ENCODE measurements at regions not wholly inside any gene's neighbourhood (a gene's known extent, or its start where the extent isn't known, plus 50 kb on each side); places are given as distances from the start of the nearest gene placed in this dataset.
"Not testable (repeated sequence)": the region's sequence is repeated elsewhere in the genome, so short reads cannot be mapped to it uniquely, and the experiment has no call there.

- not testable (repeated sequence) for H3K4me3 ChIP-seq (ENCODE audit: low read depth, low read length); H3K4me1 ChIP-seq (ENCODE audit: control insufficient read depth, insufficient read depth, low read length, unreplicated experiment); H3K36me3 ChIP-seq (ENCODE audit: insufficient read depth, low read length); H3K27me3 ChIP-seq (ENCODE audit: insufficient read depth, low read length); H3K79me2 ChIP-seq (ENCODE audit: control insufficient read depth, insufficient read depth, low read length, unreplicated experiment); H2AFZ ChIP-seq (ENCODE audit: low read length, unreplicated experiment); H3K27ac ChIP-seq (ENCODE audit: low read depth, low read length)
Observed at GRCh38 chr4:173718504-173718903, 188.5 kb upstream of the HAND2 start.

GRCh38 chr4:173717581-173717980 lies 187.6 kb upstream of the HAND2 start:
- no peaks in the 10 kb centered on the region for H3K27me3 ChIP-seq (ENCODE audit: insufficient read depth, low read length)
- no peaks in the 10 kb centered on the region for H3K36me3 ChIP-seq (ENCODE audit: insufficient read depth, low read length)
- no peak overlapping the region for H3K4me3 ChIP-seq (ENCODE audit: low read depth, low read length)
- H2AFZ ChIP-seq (ENCODE audit: low read length, unreplicated experiment) = no peak overlapping the region
- no peaks in the 10 kb centered on the region for H3K4me1 ChIP-seq (ENCODE audit: control insufficient read depth, insufficient read depth, low read length, unreplicated experiment)
- no peak overlapping the region for H3K27ac ChIP-seq (ENCODE audit: low read depth, low read length)
- no peaks in the 10 kb centered on the region for H3K79me2 ChIP-seq (ENCODE audit: control insufficient read depth, insufficient read depth, low read length, unreplicated experiment)

- Histone ChIP-seq H3K27me3 (ENCODE audit: insufficient read depth, low read length) (no peaks in the 10 kb centered on the region), H3K4me3 (ENCODE audit: low read depth, low read length) (no peak overlapping the region), H2AFZ (ENCODE audit: low read length, unreplicated experiment) (no peak overlapping the region), H3K4me1 (ENCODE audit: control insufficient read depth, insufficient read depth, low read length, unreplicated experiment) (no peaks in the 10 kb centered on the region), H3K36me3 (ENCODE audit: insufficient read depth, low read length) (no peaks in the 10 kb centered on the region), H3K27ac (ENCODE audit: low read depth, low read length) (no peak overlapping the region), H3K79me2 (ENCODE audit: control insufficient read depth, insufficient read depth, low read length, unreplicated experiment) (no peaks in the 10 kb centered on the region)
Observed at GRCh38 chr4:173714456-173714855, 184.4 kb upstream of the HAND2 start.

- H3K4me1 ChIP-seq (ENCODE audit: control insufficient read depth, insufficient read depth, low read length, unreplicated experiment) = no peaks in the 10 kb centered on the region
- H2AFZ ChIP-seq (ENCODE audit: low read length, unreplicated experiment) = no peak overlapping the region
- H3K27ac ChIP-seq (ENCODE audit: low read depth, low read length) = no peak overlapping the region
- no peaks in the 10 kb centered on the region for H3K27me3 ChIP-seq (ENCODE audit: insufficient read depth, low read length)
- no peaks in the 10 kb centered on the region for H3K36me3 ChIP-seq (ENCODE audit: insufficient read depth, low read length)
- no peak overlapping the region for H3K4me3 ChIP-seq (ENCODE audit: low read depth, low read length)
- H3K79me2 ChIP-seq (ENCODE audit: control insufficient read depth, insufficient read depth, low read length, unreplicated experiment) = no peaks in the 10 kb centered on the region
Observed at GRCh38 chr4:173713026-173713425, 183.0 kb upstream of the HAND2 start.

GRCh38 chr4:173707658-173708419 lies 177.8 kb upstream of the HAND2 start:
- Histone ChIP-seq H3K4me3 (ENCODE audit: low read depth, low read length) (no peak overlapping the region), H3K79me2 (ENCODE audit: control insufficient read depth, insufficient read depth, low read length, unreplicated experiment) (no peaks in the 10 kb centered on the region), H3K36me3 (ENCODE audit: insufficient read depth, low read length) (no peaks in the 10 kb centered on the region), H3K27ac (ENCODE audit: low read depth, low read length) (no peak overlapping the region), H3K4me1 (ENCODE audit: control insufficient read depth, insufficient read depth, low read length, unreplicated experiment) (no peaks in the 10 kb centered on the region), H2AFZ (ENCODE audit: low read length, unreplicated experiment) (no peak overlapping the region), H3K27me3 (ENCODE audit: insufficient read depth, low read length) (no peaks in the 10 kb centered on the region)

- H3K79me2 ChIP-seq (ENCODE audit: control insufficient read depth, insufficient read depth, low read length, unreplicated experiment) = no peaks in the 10 kb centered on the region
- H3K36me3 ChIP-seq (ENCODE audit: insufficient read depth, low read length) = no peaks in the 10 kb centered on the region
Observed at GRCh38 chr4:173704201-173704600, 174.2 kb upstream of the HAND2 start.

GRCh38 chr4:173703021-173703420 lies 173.0 kb upstream of the HAND2 start:
- Histone ChIP-seq H3K27me3 (ENCODE audit: insufficient read depth, low read length) (no peaks in the 10 kb centered on the region), H3K4me1 (ENCODE audit: control insufficient read depth, insufficient read depth, low read length, unreplicated experiment) (peaks cover 7% of the 10 kb centered on the region), H3K79me2 (ENCODE audit: control insufficient read depth, insufficient read depth, low read length, unreplicated experiment) (no peaks in the 10 kb centered on the region), H3K27ac (ENCODE audit: low read depth, low read length) (no peak overlapping the region), H2AFZ (ENCODE audit: low read length, unreplicated experiment) (no peak overlapping the region), H3K36me3 (ENCODE audit: insufficient read depth, low read length) (no peaks in the 10 kb centered on the region), H3K4me3 (ENCODE audit: low read depth, low read length) (no peak overlapping the region)

More at GRCh38 chr4:173704201-173704600, 174.2 kb upstream of the HAND2 start:
- H3K4me3 ChIP-seq (ENCODE audit: low read depth, low read length) = no peak overlapping the region
- H3K27me3 ChIP-seq (ENCODE audit: insufficient read depth, low read length) = no peaks in the 10 kb centered on the region
- no peak overlapping the region for H2AFZ ChIP-seq (ENCODE audit: low read length, unreplicated experiment)
- no peak overlapping the region for H3K27ac ChIP-seq (ENCODE audit: low read depth, low read length)
- peaks cover under 1% of the 10 kb centered on the region for H3K4me1 ChIP-seq (ENCODE audit: control insufficient read depth, insufficient read depth, low read length, unreplicated experiment)

- Histone ChIP-seq H2AFZ (ENCODE audit: low read length, unreplicated experiment) (no peak overlapping the region), H3K27ac (ENCODE audit: low read depth, low read length) (no peak overlapping the region), H3K27me3 (ENCODE audit: insufficient read depth, low read length) (no peaks in the 10 kb centered on the region), H3K36me3 (ENCODE audit: insufficient read depth, low read length) (no peaks in the 10 kb centered on the region), H3K79me2 (ENCODE audit: control insufficient read depth, insufficient read depth, low read length, unreplicated experiment) (no peaks in the 10 kb centered on the region), H3K4me3 (ENCODE audit: low read depth, low read length) (no peak overlapping the region), H3K4me1 (ENCODE audit: control insufficient read depth, insufficient read depth, low read length, unreplicated experiment) (peaks cover 7% of the 10 kb centered on the region)
Observed at GRCh38 chr4:173700650-173701049, 170.6 kb upstream of the HAND2 start.

- Histone ChIP-seq H3K4me1 (ENCODE audit: control insufficient read depth, insufficient read depth, low read length, unreplicated experiment) (peaks cover 7% of the 10 kb centered on the region), H3K27ac (ENCODE audit: low read depth, low read length) (no peak overlapping the region), H3K4me3 (ENCODE audit: low read depth, low read length) (no peak overlapping the region), H3K36me3 (ENCODE audit: insufficient read depth, low read length) (no peaks in the 10 kb centered on the region), H3K79me2 (ENCODE audit: control insufficient read depth, insufficient read depth, low read length, unreplicated experiment) (no peaks in the 10 kb centered on the region), H2AFZ (ENCODE audit: low read length, unreplicated experiment) (no peak overlapping the region), H3K27me3 (ENCODE audit: insufficient read depth, low read length) (no peaks in the 10 kb centered on the region)
Observed at GRCh38 chr4:173699841-173700475, 169.9 kb upstream of the HAND2 start.

GRCh38 chr4:173698557-173699262 lies 168.7 kb upstream of the HAND2 start:
- H3K36me3 ChIP-seq (ENCODE audit: insufficient read depth, low read length) = no peaks in the 10 kb centered on the region
- no peak overlapping the region for H3K27ac ChIP-seq (ENCODE audit: low read depth, low read length)
- H3K4me3 ChIP-seq (ENCODE audit: low read depth, low read length) = no peak overlapping the region
- H3K27me3 ChIP-seq (ENCODE audit: insufficient read depth, low read length) = no peaks in the 10 kb centered on the region
- H3K4me1 ChIP-seq (ENCODE audit: control insufficient read depth, insufficient read depth, low read length, unreplicated experiment) = peaks cover 7% of the 10 kb centered on the region
- H2AFZ ChIP-seq (ENCODE audit: low read length, unreplicated experiment) = no peak overlapping the region
- H3K79me2 ChIP-seq (ENCODE audit: control insufficient read depth, insufficient read depth, low read length, unreplicated experiment) = no peaks in the 10 kb centered on the region

Measured in ACC112 (cell line).